ENCODE measurements at regions not wholly inside any gene's neighbourhood (a gene's known extent, or its start where the extent isn't known, plus 50 kb on each side); places are given as distances from the start of the nearest gene placed in this dataset.

GRCh38 chr5:56465769-56466135, 232.6 kb upstream of the ANKRD55 start:
- Mint-ChIP-seq H3K27me3 (no peaks in the 10 kb centered on the region), H3K4me3 (no peak overlapping the region), H3K9me3 (no peaks in the 10 kb centered on the region), H3K27ac (no peak overlapping the region), H3K36me3 (no peaks in the 10 kb centered on the region), H3K4me1 (peaks cover 3% of the 10 kb centered on the region)

GRCh38 chr5:56464935-56465768, 232.0 kb upstream of the ANKRD55 start:
- Mint-ChIP-seq H3K4me1 (peaks cover 3% of the 10 kb centered on the region), H3K9me3 (no peaks in the 10 kb centered on the region), H3K4me3 (no peak overlapping the region), H3K27me3 (no peaks in the 10 kb centered on the region), H3K36me3 (no peaks in the 10 kb centered on the region), H3K27ac (no peak overlapping the region)

GRCh38 chr5:56463944-56464571, 230.9 kb upstream of the ANKRD55 start:
- H3K4me3 Mint-ChIP-seq: no peak overlapping the region
- H3K36me3 Mint-ChIP-seq: peaks cover 2% of the 10 kb centered on the region
- no peaks in the 10 kb centered on the region for H3K27me3 Mint-ChIP-seq
- no peak overlapping the region for H3K27ac Mint-ChIP-seq
- H3K9me3 Mint-ChIP-seq: no peaks in the 10 kb centered on the region
- peaks cover 3% of the 10 kb centered on the region for H3K4me1 Mint-ChIP-seq

- H3K4me1 Mint-ChIP-seq: peaks cover 3% of the 10 kb centered on the region
- no peak overlapping the region for H3K27ac Mint-ChIP-seq
- no peak overlapping the region for H3K4me3 Mint-ChIP-seq
- H3K27me3 Mint-ChIP-seq: no peaks in the 10 kb centered on the region
- H3K9me3 Mint-ChIP-seq: no peaks in the 10 kb centered on the region
- H3K36me3 Mint-ChIP-seq: peaks cover 2% of the 10 kb centered on the region
Observed at GRCh38 chr5:56461584-56461983, 228.5 kb upstream of the ANKRD55 start.

- Mint-ChIP-seq H3K27ac (peak overlapping the region; percentile 13), H3K36me3 (peaks cover 2% of the 10 kb centered on the region), H3K4me3 (no peak overlapping the region), H3K27me3 (no peaks in the 10 kb centered on the region), H3K9me3 (no peaks in the 10 kb centered on the region), H3K4me1 (peaks cover 3% of the 10 kb centered on the region)
Observed at GRCh38 chr5:56460681-56461191, 227.6 kb upstream of the ANKRD55 start.

- Mint-ChIP-seq H3K27me3 (no peaks in the 10 kb centered on the region), H3K4me3 (no peak overlapping the region), H3K9me3 (no peaks in the 10 kb centered on the region), H3K27ac (no peak overlapping the region), H3K4me1 (no peaks in the 10 kb centered on the region), H3K36me3 (peaks cover 2% of the 10 kb centered on the region)
Observed at GRCh38 chr5:56460195-56460546, 227.0 kb upstream of the ANKRD55 start.

GRCh38 chr5:56459394-56460194, 226.5 kb upstream of the ANKRD55 start:
- Mint-ChIP-seq H3K36me3 (peaks cover 2% of the 10 kb centered on the region), H3K27ac (no peak overlapping the region), H3K4me3 (no peak overlapping the region), H3K9me3 (no peaks in the 10 kb centered on the region), H3K27me3 (no peaks in the 10 kb centered on the region), H3K4me1 (no peaks in the 10 kb centered on the region)

GRCh38 chr5:56457887-56458812, 225.0 kb upstream of the ANKRD55 start:
- H3K27me3 Mint-ChIP-seq: no peaks in the 10 kb centered on the region
- H3K9me3 Mint-ChIP-seq: no peaks in the 10 kb centered on the region
- no peaks in the 10 kb centered on the region for H3K4me1 Mint-ChIP-seq
- H3K27ac Mint-ChIP-seq: no peak overlapping the region
- no peak overlapping the region for H3K4me3 Mint-ChIP-seq
- H3K36me3 Mint-ChIP-seq: peaks cover 2% of the 10 kb centered on the region

- H3K9me3 Mint-ChIP-seq: no peaks in the 10 kb centered on the region
- H3K27ac Mint-ChIP-seq: no peak overlapping the region
- H3K27me3 Mint-ChIP-seq: no peaks in the 10 kb centered on the region
- H3K4me3 Mint-ChIP-seq: no peak overlapping the region
- H3K4me1 Mint-ChIP-seq: no peaks in the 10 kb centered on the region
- H3K36me3 Mint-ChIP-seq: peaks cover 2% of the 10 kb centered on the region
Observed at GRCh38 chr5:56456002-56456401, 222.9 kb upstream of the ANKRD55 start.

GRCh38 chr5:56455417-56455816, 222.3 kb upstream of the ANKRD55 start:
- Mint-ChIP-seq H3K9me3 (no peaks in the 10 kb centered on the region), H3K27me3 (no peaks in the 10 kb centered on the region), H3K27ac (no peak overlapping the region), H3K4me1 (no peaks in the 10 kb centered on the region), H3K4me3 (no peak overlapping the region), H3K36me3 (peaks cover 2% of the 10 kb centered on the region)

GRCh38 chr5:56454219-56454862, 221.2 kb upstream of the ANKRD55 start:
- no peak overlapping the region for H3K27ac Mint-ChIP-seq
- H3K4me1 Mint-ChIP-seq: no peaks in the 10 kb centered on the region
- H3K36me3 Mint-ChIP-seq: no peaks in the 10 kb centered on the region
- no peak overlapping the region for H3K4me3 Mint-ChIP-seq
- no peaks in the 10 kb centered on the region for H3K27me3 Mint-ChIP-seq
- H3K9me3 Mint-ChIP-seq: no peaks in the 10 kb centered on the region

GRCh38 chr5:56451742-56452141, 218.6 kb upstream of the ANKRD55 start:
- H3K27ac Mint-ChIP-seq: no peak overlapping the region
- H3K36me3 Mint-ChIP-seq: no peaks in the 10 kb centered on the region

GRCh38 chr5:56450766-56451165, 217.6 kb upstream of the ANKRD55 start:
- Mint-ChIP-seq H3K36me3 (no peaks in the 10 kb centered on the region), H3K4me1 (no peaks in the 10 kb centered on the region), H3K4me3 (no peak overlapping the region), H3K9me3 (no peaks in the 10 kb centered on the region), H3K27me3 (no peaks in the 10 kb centered on the region), H3K27ac (no peak overlapping the region)

More at GRCh38 chr5:56451742-56452141, 218.6 kb upstream of the ANKRD55 start:
- H3K9me3 Mint-ChIP-seq: no peaks in the 10 kb centered on the region
- H3K27me3 Mint-ChIP-seq: no peaks in the 10 kb centered on the region
- no peaks in the 10 kb centered on the region for H3K4me1 Mint-ChIP-seq
- H3K4me3 Mint-ChIP-seq: no peak overlapping the region

GRCh38 chr5:56449071-56449640, 216.0 kb upstream of the ANKRD55 start:
- no peak overlapping the region for H3K4me3 Mint-ChIP-seq

More at GRCh38 chr5:56449071-56449640, 216.0 kb upstream of the ANKRD55 start:
- Mint-ChIP-seq H3K27me3 (no peaks in the 10 kb centered on the region), H3K4me1 (no peaks in the 10 kb centered on the region), H3K9me3 (no peaks in the 10 kb centered on the region), H3K36me3 (no peaks in the 10 kb centered on the region), H3K27ac (no peak overlapping the region)

Data from activated naive CD4-positive, alpha-beta T cell treated with anti-CD3 and anti-CD28 coated beads, Interleukin-2, amount 50 U/mL, for 24 hours (primary cell).